Islet precursor cell (in vitro differentiated cells): ENCODE measurements at regions not wholly inside any gene's neighbourhood (a gene's known extent, or its start where the extent isn't known, plus 50 kb on each side); places are given as distances from the start of the nearest gene placed in this dataset.
"Not testable (repeated sequence)": the region's sequence is repeated elsewhere in the genome, so short reads cannot be mapped to it uniquely, and the experiment has no call there.

Experiments
- DNase-seq: peaks from one replicate; pipeline ENCODE4 v3.0.0-alpha.2; 2018

GRCh38 chr12:5166976-5167375 lies 123.3 kb downstream of the KCNA5 start:
- DNase-seq, result peak; percentile 84

GRCh38 chr12:5168148-5168547 lies 124.5 kb downstream of the KCNA5 start:
- DNase-seq, result no peak

- no peak for DNase-seq
These were observed 127.2 kb downstream of the KCNA5 start for GRCh38 chr12:5170844-5171243.

- peak; percentile 78 for DNase-seq
These were observed 128.0 kb downstream of the KCNA5 start for GRCh38 chr12:5171701-5172100.

- no peak for DNase-seq
These were observed 129.2 kb downstream of the KCNA5 start for GRCh38 chr12:5172886-5173285.

- DNase-seq, result no peak
These were observed 129.9 kb downstream of the KCNA5 start for GRCh38 chr12:5173511-5174011.

- DNase-seq, result not testable (repeated sequence)
These were observed 131.7 kb downstream of the KCNA5 start for GRCh38 chr12:5175415-5175814.

- no peak for DNase-seq
These were observed 132.4 kb downstream of the KCNA5 start for GRCh38 chr12:5176036-5176435.

GRCh38 chr12:5177096-5177495 lies 133.4 kb downstream of the KCNA5 start:
- no peak for DNase-seq

- no peak for DNase-seq
These were observed 134.1 kb downstream of the KCNA5 start for GRCh38 chr12:5177731-5178130.

- no peak for DNase-seq
These were observed 134.9 kb downstream of the KCNA5 start for GRCh38 chr12:5178571-5178970.

- DNase-seq, result no peak
These were observed 136.8 kb downstream of the KCNA5 start for GRCh38 chr12:5180496-5180895.

- no peak for DNase-seq
These were observed 140.5 kb downstream of the KCNA5 start for GRCh38 chr12:5184186-5184585.

GRCh38 chr12:5185435-5186069 lies 141.9 kb downstream of the KCNA5 start:
- DNase-seq, result no peak

GRCh38 chr12:5186715-5187114 lies 143.0 kb downstream of the KCNA5 start:
- DNase-seq, result no peak

GRCh38 chr12:5187136-5187535 lies 143.5 kb downstream of the KCNA5 start:
- no peak for DNase-seq

- DNase-seq, result no peak
These were observed 144.8 kb downstream of the KCNA5 start for GRCh38 chr12:5188472-5188871.

- DNase-seq, result no peak
These were observed 145.5 kb downstream of the KCNA5 start for GRCh38 chr12:5189173-5189572.

GRCh38 chr12:5191803-5192538 lies 148.3 kb downstream of the KCNA5 start:
- peak; percentile 68 for DNase-seq

GRCh38 chr12:5192726-5193125 lies 149.0 kb downstream of the KCNA5 start:
- no peak for DNase-seq

- DNase-seq, result no peak
These were observed 150.6 kb downstream of the KCNA5 start for GRCh38 chr12:5194306-5194705.

- no peak for DNase-seq
These were observed 151.6 kb downstream of the KCNA5 start for GRCh38 chr12:5195244-5195643.

GRCh38 chr12:5195691-5196090 lies 152.0 kb downstream of the KCNA5 start:
- DNase-seq, result no peak

- no peak for DNase-seq
These were observed 153.5 kb downstream of the KCNA5 start for GRCh38 chr12:5197131-5197530.

- DNase-seq, result no peak
These were observed 154.0 kb downstream of the KCNA5 start for GRCh38 chr12:5197656-5198055.
